ENCODE measurements at regions not wholly inside any gene's neighbourhood (a gene's known extent, or its start where the extent isn't known, plus 50 kb on each side); places are given as distances from the start of the nearest gene placed in this dataset.

DNA sequence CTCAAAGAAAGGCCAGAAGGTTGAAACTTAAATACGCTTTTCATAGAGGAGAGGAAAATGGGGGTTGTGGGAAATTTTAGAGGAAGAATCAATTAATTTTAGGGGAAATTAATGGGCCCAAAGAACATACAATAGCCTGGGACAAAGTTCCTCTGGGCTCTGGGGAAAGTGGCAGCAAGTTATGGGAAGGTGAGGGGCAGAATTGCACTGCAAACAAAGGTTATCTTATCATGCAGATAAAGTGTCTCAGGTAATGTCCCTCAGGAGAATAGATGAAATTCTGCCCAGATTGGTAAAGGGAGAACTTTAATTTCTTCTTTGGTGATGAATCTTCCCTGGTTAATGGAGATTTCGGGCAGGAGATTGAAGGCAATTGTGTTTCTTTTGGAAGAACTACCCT, 326.1 kb upstream of the SLC24A2 start:
- TF ChIP-seq, protein P1, sequence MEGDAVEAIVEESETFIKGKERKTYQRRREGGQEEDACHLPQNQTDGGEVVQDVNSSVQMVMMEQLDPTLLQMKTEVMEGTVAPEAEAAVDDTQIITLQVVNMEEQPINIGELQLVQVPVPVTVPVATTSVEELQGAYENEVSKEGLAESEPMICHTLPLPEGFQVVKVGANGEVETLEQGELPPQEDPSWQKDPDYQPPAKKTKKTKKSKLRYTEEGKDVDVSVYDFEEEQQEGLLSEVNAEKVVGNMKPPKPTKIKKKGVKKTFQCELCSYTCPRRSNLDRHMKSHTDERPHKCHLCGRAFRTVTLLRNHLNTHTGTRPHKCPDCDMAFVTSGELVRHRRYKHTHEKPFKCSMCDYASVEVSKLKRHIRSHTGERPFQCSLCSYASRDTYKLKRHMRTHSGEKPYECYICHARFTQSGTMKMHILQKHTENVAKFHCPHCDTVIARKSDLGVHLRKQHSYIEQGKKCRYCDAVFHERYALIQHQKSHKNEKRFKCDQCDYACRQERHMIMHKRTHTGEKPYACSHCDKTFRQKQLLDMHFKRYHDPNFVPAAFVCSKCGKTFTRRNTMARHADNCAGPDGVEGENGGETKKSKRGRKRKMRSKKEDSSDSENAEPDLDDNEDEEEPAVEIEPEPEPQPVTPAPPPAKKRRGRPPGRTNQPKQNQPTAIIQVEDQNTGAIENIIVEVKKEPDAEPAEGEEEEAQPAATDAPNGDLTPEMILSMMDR (conservative IDR thresholded peaks at IDR 0.05; ENCODE audit: low read length): no peak
- no peak for TF ChIP-seq EZH2phosphoT487 (IDR thresholded peaks at IDR 0.05; ENCODE audit: borderline replicate concordance, low read depth, low read length)
- CTCF ChIA-PET (ENCODE audit: unreplicated experiment): no interaction called here

DNA sequence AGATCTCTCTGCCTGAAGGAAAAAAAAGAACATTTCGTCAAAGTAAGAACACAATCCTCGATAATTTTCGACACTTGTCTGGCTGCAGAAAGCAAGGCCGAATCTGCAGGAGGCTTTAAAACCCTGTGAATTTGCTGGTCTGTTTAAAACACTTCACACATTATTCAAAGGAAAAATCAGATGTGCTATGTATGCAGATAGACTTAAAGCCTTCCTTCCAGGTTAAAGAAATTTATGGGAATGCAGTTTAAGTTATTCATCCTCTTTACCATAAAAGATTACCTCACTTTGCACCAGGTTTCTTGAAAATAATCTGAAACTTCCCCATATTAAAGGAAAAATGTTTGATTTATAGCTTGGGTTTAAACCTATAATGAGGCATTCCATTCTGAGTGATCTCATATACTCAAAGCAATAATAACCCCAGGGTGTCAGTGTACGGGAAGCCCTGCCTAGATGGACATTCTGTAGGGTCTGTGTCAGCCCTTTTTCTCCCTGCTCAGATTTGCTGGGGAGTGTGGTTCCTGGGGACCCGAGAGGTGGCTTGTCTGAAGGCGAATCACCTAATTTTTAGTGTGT, 323.5 kb upstream of the SLC24A2 start:
- POLR2A ChIA-PET: interaction anchor here (1.0 to 1.4 kb wide), 3 partner anchors 11 to 31 kb away, joined by 3 to 4 read pairs (median 3); no protein-coding TSS in a partner anchor
- no peak for DNase-seq (ENCODE audit: low spot score)
- CTCF ChIA-PET (ENCODE audit: unreplicated experiment): no interaction called here
- no peak for TF ChIP-seq EZH2phosphoT487 (IDR thresholded peaks at IDR 0.05; ENCODE audit: borderline replicate concordance, low read depth, low read length)
- TF ChIP-seq, protein P1 (conservative IDR thresholded peaks at IDR 0.05; ENCODE audit: low read length): no peak
- H3K27ac ChIP-seq (ENCODE audit: low read depth, low read length, poor library complexity, severe bottlenecking): no peak overlapping the region
- no peaks in the 10 kb centered on the region for H3K79me2 ChIP-seq (ENCODE audit: insufficient read depth, low read depth, low read length)
- H3K4me3 ChIP-seq (ENCODE audit: low read depth, low read length, poor library complexity, severe bottlenecking): no peak overlapping the region
- no peaks in the 10 kb centered on the region for H3K4me1 ChIP-seq (ENCODE audit: insufficient read depth, low read length, poor library complexity, severe bottlenecking)
- no TSS peak for BruUV-seq (replicated peaks)
- intact Hi-C loops (cut with micrococcal nuclease; ENCODE audit: unreplicated experiment): no loop called here
- no peaks in the 10 kb centered on the region for H4K20me1 ChIP-seq (ENCODE audit: insufficient read depth, low read length)
- no peaks in the 10 kb centered on the region for H3K9me3 ChIP-seq (ENCODE audit: low read length)
- H2AFZ ChIP-seq (ENCODE audit: low read length): no peak overlapping the region
- H3K9me2 ChIP-seq (ENCODE audit: insufficient read depth, low read length): no peaks in the 10 kb centered on the region
- no peaks in the 10 kb centered on the region for H3K36me3 ChIP-seq (ENCODE audit: insufficient read depth, low read length)
- H3K4me2 ChIP-seq (ENCODE audit: low read length): no peak overlapping the region

More for the DNA sequence above, 326.1 kb upstream of the SLC24A2 start:
- Histone ChIP-seq H3K4me1 (ENCODE audit: insufficient read depth, low read length, poor library complexity, severe bottlenecking) (no peaks in the 10 kb centered on the region), H3K9me2 (ENCODE audit: insufficient read depth, low read length) (no peaks in the 10 kb centered on the region), H3K79me2 (ENCODE audit: insufficient read depth, low read depth, low read length) (no peaks in the 10 kb centered on the region), H3K36me3 (ENCODE audit: insufficient read depth, low read length) (no peaks in the 10 kb centered on the region), H4K20me1 (ENCODE audit: insufficient read depth, low read length) (no peaks in the 10 kb centered on the region), H2AFZ (ENCODE audit: low read length) (no peak overlapping the region), H3K4me2 (ENCODE audit: low read length) (no peak overlapping the region), H3K9me3 (ENCODE audit: low read length) (no peaks in the 10 kb centered on the region), H3K27ac (ENCODE audit: low read depth, low read length, poor library complexity, severe bottlenecking) (no peak overlapping the region), H3K4me3 (ENCODE audit: low read depth, low read length, poor library complexity, severe bottlenecking) (no peak overlapping the region)
- intact Hi-C loops (cut with micrococcal nuclease; ENCODE audit: unreplicated experiment): no loop called here
- POLR2A ChIA-PET: no interaction called here
- BruUV-seq (replicated peaks): no TSS peak
- DNase-seq (ENCODE audit: low spot score): no peak

DNA sequence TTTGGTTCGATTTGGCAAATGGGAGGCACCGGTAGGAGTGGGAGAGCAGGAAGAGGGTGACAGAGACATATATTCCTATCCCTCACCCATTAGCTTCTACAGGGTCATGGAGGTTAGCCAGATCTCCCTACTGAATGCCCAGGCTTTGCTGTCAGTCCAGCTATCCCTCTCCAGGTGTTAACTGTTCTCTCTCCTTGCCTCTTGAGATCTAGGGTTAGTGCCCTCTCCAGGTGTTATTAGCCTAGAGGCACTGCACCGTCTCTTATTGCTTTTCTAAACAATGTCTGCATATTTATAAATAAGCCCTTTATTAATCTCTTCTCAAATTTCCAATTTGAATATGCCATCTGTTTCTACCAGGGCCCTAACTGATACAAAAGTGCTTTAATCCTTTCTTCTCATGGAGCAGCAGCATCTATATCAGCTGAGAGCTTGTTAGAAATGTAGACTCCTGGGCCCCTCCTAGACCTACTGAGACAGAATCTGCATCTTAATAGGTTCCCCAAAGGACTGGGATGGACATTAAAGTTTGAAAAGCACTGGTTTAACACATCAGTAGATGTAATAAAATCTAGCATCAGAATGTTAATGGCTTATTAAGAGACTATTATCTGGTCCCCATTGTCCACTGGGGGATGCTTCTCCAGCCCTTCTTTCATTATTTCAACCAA, 322.5 kb upstream of the SLC24A2 start:
- no peak overlapping the region for H2AFZ ChIP-seq (ENCODE audit: low read length)
- no peaks in the 10 kb centered on the region for H4K20me1 ChIP-seq (ENCODE audit: insufficient read depth, low read length)
- H3K4me2 ChIP-seq (ENCODE audit: low read length): no peak overlapping the region
- no peak overlapping the region for H3K4me3 ChIP-seq (ENCODE audit: low read depth, low read length, poor library complexity, severe bottlenecking)
- no peak overlapping the region for H3K27ac ChIP-seq (ENCODE audit: low read depth, low read length, poor library complexity, severe bottlenecking)
- no peaks in the 10 kb centered on the region for H3K79me2 ChIP-seq (ENCODE audit: insufficient read depth, low read depth, low read length)
- no peak for TF ChIP-seq EZH2phosphoT487 (IDR thresholded peaks at IDR 0.05; ENCODE audit: borderline replicate concordance, low read depth, low read length)
- TF ChIP-seq, protein P1 (conservative IDR thresholded peaks at IDR 0.05; ENCODE audit: low read length): no peak
- ChIA-PET CTCF (ENCODE audit: unreplicated experiment) (no interaction called here), POLR2A (no interaction called here)
- H3K9me3 ChIP-seq (ENCODE audit: low read length): no peaks in the 10 kb centered on the region
- H3K36me3 ChIP-seq (ENCODE audit: insufficient read depth, low read length): no peaks in the 10 kb centered on the region
- intact Hi-C loops (cut with micrococcal nuclease; ENCODE audit: unreplicated experiment): no loop called here
- DNase-seq (ENCODE audit: low spot score): no peak
- no peaks in the 10 kb centered on the region for H3K4me1 ChIP-seq (ENCODE audit: insufficient read depth, low read length, poor library complexity, severe bottlenecking)
- H3K9me2 ChIP-seq (ENCODE audit: insufficient read depth, low read length): no peaks in the 10 kb centered on the region
- no TSS peak for BruUV-seq (replicated peaks)

All from OCI-LY7 (cell line).